ENCODE measurements at regions not wholly inside any gene's neighbourhood (a gene's known extent, or its start where the extent isn't known, plus 50 kb on each side); places are given as distances from the start of the nearest gene placed in this dataset.

DNA sequence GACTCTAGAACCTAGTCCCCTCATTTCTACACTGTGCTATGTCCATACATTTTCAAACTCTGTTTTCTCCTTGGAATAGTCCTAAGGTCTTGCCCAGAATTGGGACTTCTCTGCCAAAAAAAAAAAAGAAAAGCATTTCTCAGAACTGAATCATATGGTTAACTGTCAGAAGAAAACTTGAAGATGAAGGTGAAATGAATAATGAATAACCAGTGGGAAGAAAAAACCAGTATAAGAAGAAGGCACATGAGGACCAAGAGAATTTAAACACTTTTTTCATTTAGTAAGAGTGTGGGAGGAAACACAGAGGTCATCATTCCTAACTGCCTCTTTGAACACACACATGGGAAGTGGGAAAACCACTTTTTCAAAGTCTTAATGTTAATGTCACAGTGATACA is 197.7 kb downstream of the PRELID2 start:
- Histone ChIP-seq H3K36me3 (no peaks in the 10 kb centered on the region), H3K4me3 (no peak overlapping the region), H3K27ac (no peak overlapping the region), H3K27me3 (no peaks in the 10 kb centered on the region), H3K4me1 (no peaks in the 10 kb centered on the region), H3K9me3 (no peaks in the 10 kb centered on the region)
- intact Hi-C loops (cut with DNase I) = no loop called here
- TF ChIP-seq POLR2AphosphoS5 (IDR thresholded peaks at IDR 0.05; ENCODE audit: insufficient read depth in 1 of 2, low read depth in 1 of 2) (no peak), POLR2A (IDR thresholded peaks at IDR 0.05) (no peak)
- TF ChIP-seq, protein P1, sequence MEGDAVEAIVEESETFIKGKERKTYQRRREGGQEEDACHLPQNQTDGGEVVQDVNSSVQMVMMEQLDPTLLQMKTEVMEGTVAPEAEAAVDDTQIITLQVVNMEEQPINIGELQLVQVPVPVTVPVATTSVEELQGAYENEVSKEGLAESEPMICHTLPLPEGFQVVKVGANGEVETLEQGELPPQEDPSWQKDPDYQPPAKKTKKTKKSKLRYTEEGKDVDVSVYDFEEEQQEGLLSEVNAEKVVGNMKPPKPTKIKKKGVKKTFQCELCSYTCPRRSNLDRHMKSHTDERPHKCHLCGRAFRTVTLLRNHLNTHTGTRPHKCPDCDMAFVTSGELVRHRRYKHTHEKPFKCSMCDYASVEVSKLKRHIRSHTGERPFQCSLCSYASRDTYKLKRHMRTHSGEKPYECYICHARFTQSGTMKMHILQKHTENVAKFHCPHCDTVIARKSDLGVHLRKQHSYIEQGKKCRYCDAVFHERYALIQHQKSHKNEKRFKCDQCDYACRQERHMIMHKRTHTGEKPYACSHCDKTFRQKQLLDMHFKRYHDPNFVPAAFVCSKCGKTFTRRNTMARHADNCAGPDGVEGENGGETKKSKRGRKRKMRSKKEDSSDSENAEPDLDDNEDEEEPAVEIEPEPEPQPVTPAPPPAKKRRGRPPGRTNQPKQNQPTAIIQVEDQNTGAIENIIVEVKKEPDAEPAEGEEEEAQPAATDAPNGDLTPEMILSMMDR (IDR thresholded peaks at IDR 0.05) = no peak
- DNase-seq (ENCODE audit: extremely low spot score in 2 of 2) = no peak

DNA sequence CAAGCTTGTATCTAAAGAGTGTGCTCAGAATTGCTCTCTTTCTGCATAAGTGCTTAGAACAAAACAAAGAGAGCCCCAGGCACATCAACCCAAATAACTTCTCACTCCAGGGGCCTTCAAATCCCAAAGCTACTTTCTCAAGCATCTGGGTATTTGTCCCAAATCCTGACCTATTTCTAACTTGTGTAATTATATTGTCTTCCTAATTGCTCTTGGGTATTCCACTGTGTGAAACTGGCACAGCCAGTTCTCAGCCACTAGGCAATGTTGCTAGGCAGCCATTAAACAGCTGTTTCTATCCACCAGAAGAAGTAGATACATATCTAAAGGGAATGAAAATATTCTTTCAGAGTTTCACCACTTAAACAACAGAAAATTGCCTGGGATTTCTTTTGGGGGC is 198.8 kb downstream of the PRELID2 start:
- Histone ChIP-seq H3K36me3 (no peaks in the 10 kb centered on the region), H3K27me3 (no peaks in the 10 kb centered on the region), H3K27ac (no peak overlapping the region), H3K9me3 (no peaks in the 10 kb centered on the region), H3K4me1 (no peaks in the 10 kb centered on the region), H3K4me3 (no peak overlapping the region)
- intact Hi-C loops (cut with DNase I) = no loop called here
- DNase-seq (ENCODE audit: extremely low spot score in 2 of 2) = no peak
- TF ChIP-seq, protein P1 (IDR thresholded peaks at IDR 0.05) = no peak
- no peak for TF ChIP-seq POLR2AphosphoS5 (IDR thresholded peaks at IDR 0.05; ENCODE audit: insufficient read depth in 1 of 2, low read depth in 1 of 2)
- TF ChIP-seq POLR2A (IDR thresholded peaks at IDR 0.05) = no peak

DNA sequence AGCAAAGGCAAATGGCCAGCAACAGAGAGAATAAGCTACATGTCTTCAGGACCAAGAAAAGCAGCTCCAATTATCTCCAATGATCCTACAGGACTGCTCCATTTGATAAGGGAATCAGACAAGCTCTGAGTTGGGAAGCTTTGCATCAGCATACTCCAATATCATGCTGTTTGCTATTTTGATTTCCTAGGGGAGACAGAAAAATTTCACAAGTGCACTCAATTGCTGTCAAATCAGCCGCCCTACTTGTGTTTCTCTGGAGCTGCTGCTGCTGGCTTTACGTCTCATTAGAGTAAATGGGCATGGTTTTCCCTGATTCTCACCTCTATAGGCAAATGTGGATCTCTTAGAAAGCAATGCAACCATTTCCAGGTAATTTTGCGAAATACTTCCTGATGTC is 201.7 kb downstream of the PRELID2 start:
- Histone ChIP-seq H3K36me3 (no peaks in the 10 kb centered on the region), H3K4me1 (no peaks in the 10 kb centered on the region), H3K4me3 (no peak overlapping the region), H3K27me3 (no peaks in the 10 kb centered on the region), H3K9me3 (no peaks in the 10 kb centered on the region), H3K27ac (no peak overlapping the region)
- intact Hi-C loops (cut with DNase I) = no loop called here
- DNase-seq (ENCODE audit: extremely low spot score in 2 of 2) = no peak
- TF ChIP-seq POLR2A (IDR thresholded peaks at IDR 0.05) (no peak), POLR2AphosphoS5 (IDR thresholded peaks at IDR 0.05; ENCODE audit: insufficient read depth in 1 of 2, low read depth in 1 of 2) (no peak)
- TF ChIP-seq, protein P1 (IDR thresholded peaks at IDR 0.05) = no peak

DNA sequence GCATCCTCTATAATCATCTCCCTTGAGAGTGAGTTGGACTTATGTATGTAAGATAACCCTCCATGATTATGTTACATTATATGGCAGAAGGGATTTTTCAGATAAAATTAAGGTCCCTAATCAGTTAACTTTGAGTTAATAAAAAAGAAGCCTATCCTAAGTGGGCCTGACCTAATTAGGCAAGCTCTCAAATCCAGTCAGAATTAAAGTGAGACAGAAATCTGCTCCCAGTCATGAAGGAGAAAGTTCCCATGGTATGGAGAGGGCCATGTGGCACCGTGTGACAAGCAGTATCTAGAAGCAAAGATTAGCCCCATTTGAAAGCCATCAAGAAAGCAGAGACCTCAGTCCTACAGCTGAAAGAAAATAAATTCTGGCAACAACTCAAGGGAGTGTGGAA is 202.4 kb downstream of the PRELID2 start:
- DNase-seq (ENCODE audit: extremely low spot score in 2 of 2) = no peak
- TF ChIP-seq POLR2AphosphoS5 (IDR thresholded peaks at IDR 0.05; ENCODE audit: insufficient read depth in 1 of 2, low read depth in 1 of 2) (no peak), POLR2A (IDR thresholded peaks at IDR 0.05) (no peak)
- TF ChIP-seq, protein P1 (IDR thresholded peaks at IDR 0.05) = no peak
- Histone ChIP-seq H3K9me3 (no peaks in the 10 kb centered on the region), H3K4me3 (no peak overlapping the region), H3K27me3 (no peaks in the 10 kb centered on the region), H3K27ac (no peak overlapping the region), H3K4me1 (no peaks in the 10 kb centered on the region), H3K36me3 (no peaks in the 10 kb centered on the region)
- intact Hi-C loops (cut with DNase I) = no loop called here

DNA sequence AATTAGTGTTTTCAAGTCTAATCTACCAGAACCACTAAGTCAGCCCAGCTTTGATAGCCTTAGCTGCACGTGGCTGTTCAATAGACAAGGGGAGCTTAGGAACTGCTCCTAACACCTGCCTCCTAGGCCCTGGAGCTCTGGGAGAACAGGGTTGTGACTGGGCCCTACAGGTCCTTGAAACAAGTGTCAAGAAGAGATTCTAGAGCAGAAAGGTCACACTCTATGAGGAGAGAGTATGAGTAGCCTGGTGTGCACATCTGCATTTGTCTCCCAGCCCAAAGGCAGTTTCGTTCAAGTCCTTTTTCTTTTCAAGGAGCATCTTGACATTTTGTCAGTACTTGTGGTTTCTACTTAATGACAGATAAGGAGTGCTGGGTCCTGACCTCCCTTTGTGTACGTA is 206.1 kb downstream of the PRELID2 start:
- TF ChIP-seq POLR2A (IDR thresholded peaks at IDR 0.05) = no peak
- TF ChIP-seq, protein P1 (IDR thresholded peaks at IDR 0.05) = no peak
- no peak for TF ChIP-seq POLR2AphosphoS5 (IDR thresholded peaks at IDR 0.05; ENCODE audit: insufficient read depth in 1 of 2, low read depth in 1 of 2)
- H3K4me3 ChIP-seq = no peak overlapping the region
- DNase-seq (ENCODE audit: extremely low spot score in 2 of 2) = no peak
- H3K27ac ChIP-seq = no peak overlapping the region
- no peaks in the 10 kb centered on the region for H3K36me3 ChIP-seq
- H3K9me3 ChIP-seq = peaks cover under 1% of the 10 kb centered on the region
- H3K4me1 ChIP-seq = no peaks in the 10 kb centered on the region
- intact Hi-C loops (cut with DNase I) = no loop called here
- H3K27me3 ChIP-seq = no peaks in the 10 kb centered on the region

Data from vagina (tissue), 2 donors.